ENCODE measurements at regions not wholly inside any gene's neighbourhood (a gene's known extent, or its start where the extent isn't known, plus 50 kb on each side); places are given as distances from the start of the nearest gene placed in this dataset.

GRCh38 chr17:5973410-5973809 lies 96.8 kb upstream of the WSCD1 start:
- WGBS, 2 experiments (ENCODE audit: extremely low coverage in 2 of 2, insufficient read length in 1 of 2), result 0% methylated on average over 1 of the region's 3 CpGs; no CpG with 5 or more reads in 1 of the 2 experiments
- Histone ChIP-seq H4K8ac (ENCODE audit: low read depth in 2 of 2, low read length in 2 of 2) (no peak overlapping the region), H2AK5ac (ENCODE audit: low read depth, low read length) (no peak overlapping the region), H3K18ac (ENCODE audit: low read depth, low read length) (no peak overlapping the region), H3K4ac (ENCODE audit: low read depth, low read length) (no peak overlapping the region), H3K9me3 (ENCODE audit: control insufficient read depth, insufficient read depth, low read length) (peaks cover 24% of the 10 kb centered on the region), H3K27me3 (ENCODE audit: control insufficient read depth, insufficient read depth, low read length) (no peaks in the 10 kb centered on the region), H3K36me3 (ENCODE audit: control insufficient read depth, insufficient read depth, low read length) (no peaks in the 10 kb centered on the region), H4K5ac (ENCODE audit: low read depth, low read length) (no peak overlapping the region), H3K4me2 (ENCODE audit: low read depth, low read length) (no peak overlapping the region), H3K27ac (ENCODE audit: insufficient read depth, low read length) (no peak overlapping the region), H2BK15ac (ENCODE audit: low read depth, low read length) (no peak overlapping the region), H2BK20ac (ENCODE audit: low read depth, low read length) (no peak overlapping the region), H2AFZ (replicated peaks; ENCODE audit: low read length, poor library complexity) (no peak overlapping the region), H3K56ac (ENCODE audit: extremely low read depth, insufficient read depth, low read length) (no peak overlapping the region), H3K9ac (ENCODE audit: low read depth, low read length) (no peak overlapping the region), H3K23ac (ENCODE audit: low read depth, low read length) (no peak overlapping the region), H2BK120ac (ENCODE audit: low read depth, low read length) (no peak overlapping the region), H3K79me1 (ENCODE audit: low read depth in 1 of 2, low read length in 2 of 2) (no peaks in the 10 kb centered on the region), H4K91ac (ENCODE audit: insufficient read depth, low read depth, low read length) (no peak overlapping the region), H2BK5ac (ENCODE audit: low read depth, low read length, poor library complexity, severe bottlenecking) (no peak overlapping the region), H3K9me1 (ENCODE audit: insufficient read depth, low read length) (no peaks in the 10 kb centered on the region), H2AK9ac (replicated peaks; ENCODE audit: low read depth, low read length, poor library complexity) (no peak overlapping the region), H3K4me1 (ENCODE audit: control insufficient read depth, insufficient read depth, low read length) (no peaks in the 10 kb centered on the region), H3K4me3 (ENCODE audit: insufficient read depth, low read depth, low read length) (no peak overlapping the region), H4K20me1 (ENCODE audit: insufficient read depth, low read length) (no peaks in the 10 kb centered on the region), H3K14ac (replicated peaks; ENCODE audit: low read depth, low read length) (no peak overlapping the region)
- no peak for DNase-seq
- TF ChIP-seq CHD1 (IDR thresholded peaks at IDR 0.05; ENCODE audit: low read depth, low read length) (no peak), NFE2L2 (IDR thresholded peaks at IDR 0.05; ENCODE audit: low read depth, low read length) (no peak), POLR2A (IDR thresholded peaks at IDR 0.05; ENCODE audit: low read depth, low read length) (no peak), MAZ (IDR thresholded peaks at IDR 0.05; ENCODE audit: borderline replicate concordance, low read depth, low read length) (no peak), MXI1 (IDR thresholded peaks at IDR 0.05; ENCODE audit: borderline replicate concordance, low read depth, low read length) (no peak), RFX5 (IDR thresholded peaks at IDR 0.05; ENCODE audit: low read depth, low read length) (no peak), CEBPB (IDR thresholded peaks at IDR 0.05; ENCODE audit: low read depth, low read length) (no peak), BHLHE40 (IDR thresholded peaks at IDR 0.05; ENCODE audit: low read depth, low read length) (no peak), USF2 (IDR thresholded peaks at IDR 0.05; ENCODE audit: low read depth, low read length) (no peak), CTCF (conservative IDR thresholded peaks at IDR 0.05; ENCODE audit: low read depth, low read length) (no peak), RCOR1 (IDR thresholded peaks at IDR 0.05; ENCODE audit: insufficient replicate concordance, low read length) (no peak), ELK1 (IDR thresholded peaks at IDR 0.05; ENCODE audit: borderline replicate concordance, low read depth, low read length) (no peak), MAFK (IDR thresholded peaks at IDR 0.05; ENCODE audit: low read depth, low read length) (no peak), FOS (IDR thresholded peaks at IDR 0.05; ENCODE audit: low read depth, low read length) (no peak), RAD21 (IDR thresholded peaks at IDR 0.05; ENCODE audit: low read length) (no peak), SMC3 (IDR thresholded peaks at IDR 0.05; ENCODE audit: low read depth, low read length) (no peak)
- dilution Hi-C loops (cut with HindIII; ENCODE audit: low sequenced_read_pairs, unreplicated experiment), result no loop called here
- in situ Hi-C loops (cut with MboI; ENCODE audit: low sequenced_read_pairs), result no loop called here
- CTCF ChIA-PET, result no interaction called here
- intact Hi-C loops (cut with micrococcal nuclease), result no loop called here
- ATAC-seq (ENCODE audit: low read depth), result no peak
- no TSS peak for BruUV-seq (replicated peaks)
- POLR2A ChIA-PET (ENCODE audit: unreplicated experiment), result no interaction called here
